H1 (cell line): ENCODE measurements at regions not wholly inside any gene's neighbourhood (a gene's known extent, or its start where the extent isn't known, plus 50 kb on each side); places are given as distances from the start of the nearest gene placed in this dataset.

Source experiments
- CHD1 ChIP-seq: IDR thresholded peaks from 2 replicates; pipeline ENCODE4 v1.6.1; 2012; ENCODE audit warnings: low read depth, low read length, improper control_type of control experiment
- EZH2 ChIP-seq: fragments of 200-600 bp; sonication (generic); IDR thresholded peaks from 2 replicates; pipeline ENCODE4 v1.7.1; 2012; ENCODE audit warnings: low read depth, mild to moderate bottlenecking, moderate library complexity, low read length, inconsistent platforms; ENCODE audit not compliant: severe bottlenecking
- KDM4A ChIP-seq: IDR thresholded peaks from one replicate; pipeline ENCODE4 v1.7.1; 2012; ENCODE audit warnings: low read depth, mild to moderate bottlenecking, moderate library complexity, low read length, inconsistent platforms; ENCODE audit not compliant: severe bottlenecking
- MAX ChIP-seq: IDR thresholded peaks from 2 replicates; pipeline ENCODE4 v1.6.1; 2012; ENCODE audit warnings: inconsistent platforms
- POLR2AphosphoS5 ChIP-seq: IDR thresholded peaks from 2 replicates; pipeline ENCODE4 v1.6.1; 2011; ENCODE audit warnings: low read depth, low read length

GRCh38 chr4:125489952-125490690, 175.4 kb downstream of the FAT4 start (continued):
- TF ChIP-seq EZH2 (no peak), MAX (no peak), KDM4A (no peak), CHD1 (no peak), POLR2AphosphoS5 (no peak)
